ENCODE measurements at regions not wholly inside any gene's neighbourhood (a gene's known extent, or its start where the extent isn't known, plus 50 kb on each side); places are given as distances from the start of the nearest gene placed in this dataset.

DNA sequence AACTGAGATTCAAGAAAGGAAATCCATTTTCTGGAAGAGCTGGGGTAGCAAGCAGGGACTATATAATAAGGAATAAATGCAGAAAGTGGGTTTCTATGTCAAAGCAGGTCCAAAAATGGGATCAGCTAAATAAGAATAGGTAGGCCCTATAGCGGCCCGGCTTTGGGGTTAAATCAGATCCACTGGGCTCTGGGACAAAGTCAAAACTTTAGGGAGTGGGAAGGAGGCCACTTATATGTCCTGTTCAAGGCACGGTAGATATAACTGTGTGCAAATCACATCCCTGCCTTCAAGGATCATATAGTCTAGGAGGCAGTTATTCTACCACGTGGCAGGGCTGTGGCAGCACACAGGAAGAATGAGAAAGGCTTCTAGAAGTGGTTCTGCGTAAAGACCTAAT lies 191.4 kb upstream of the CDYL start:
- no peak for DNase-seq

- no peak for DNase-seq
Measured at GRCh38 chr6:4582506-4583417, 193.4 kb upstream of the CDYL start.

GRCh38 chr6:4581468-4582385 lies 194.5 kb upstream of the CDYL start:
- no peak for DNase-seq

- DNase-seq = no peak
Measured at GRCh38 chr6:4580361-4580760, 195.8 kb upstream of the CDYL start.

DNA sequence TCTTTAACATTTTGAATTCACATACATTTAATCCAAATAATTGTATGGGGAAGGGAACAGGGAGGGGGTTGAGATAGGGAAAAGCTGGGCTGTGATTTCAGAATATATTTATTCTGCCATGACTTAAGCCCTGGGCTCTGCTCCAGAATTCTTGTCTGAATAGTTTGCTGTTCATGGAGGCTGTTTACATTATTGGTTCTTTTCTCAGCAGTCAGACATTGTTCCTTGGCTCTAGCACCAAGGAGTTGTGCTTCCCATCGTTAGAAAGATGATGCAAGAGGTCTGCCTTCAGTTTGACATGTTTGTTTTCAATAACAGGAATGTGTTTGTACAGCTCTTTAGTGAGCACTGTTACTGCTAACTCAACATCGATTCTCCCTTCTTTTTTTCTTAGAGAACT lies 198.8 kb upstream of the CDYL start:
- DNase-seq = no peak

- DNase-seq = no peak
Measured at GRCh38 chr6:4575714-4576113, 200.5 kb upstream of the CDYL start.

GRCh38 chr6:4574007-4574406 lies 202.2 kb upstream of the CDYL start:
- no peak for DNase-seq

DNA sequence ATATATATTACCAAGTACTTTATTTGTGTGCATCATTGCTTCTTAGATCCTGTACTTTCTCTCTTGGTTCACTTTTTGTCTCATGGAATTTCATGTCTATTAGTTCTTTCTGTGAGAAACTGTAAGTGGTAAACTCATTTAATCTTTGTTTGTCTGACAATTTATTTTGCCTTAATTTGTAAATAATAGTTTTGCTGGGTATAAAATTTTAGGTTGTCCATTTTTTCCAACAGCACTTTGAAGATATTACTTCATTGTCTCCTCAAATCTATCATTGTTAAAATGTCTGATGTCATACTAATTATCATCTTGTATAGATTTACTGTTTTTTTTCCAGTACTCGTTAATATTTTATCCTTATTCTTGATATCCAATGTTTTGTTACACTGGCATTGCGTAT lies 205.2 kb upstream of the CDYL start:
- no peak for DNase-seq

DNA sequence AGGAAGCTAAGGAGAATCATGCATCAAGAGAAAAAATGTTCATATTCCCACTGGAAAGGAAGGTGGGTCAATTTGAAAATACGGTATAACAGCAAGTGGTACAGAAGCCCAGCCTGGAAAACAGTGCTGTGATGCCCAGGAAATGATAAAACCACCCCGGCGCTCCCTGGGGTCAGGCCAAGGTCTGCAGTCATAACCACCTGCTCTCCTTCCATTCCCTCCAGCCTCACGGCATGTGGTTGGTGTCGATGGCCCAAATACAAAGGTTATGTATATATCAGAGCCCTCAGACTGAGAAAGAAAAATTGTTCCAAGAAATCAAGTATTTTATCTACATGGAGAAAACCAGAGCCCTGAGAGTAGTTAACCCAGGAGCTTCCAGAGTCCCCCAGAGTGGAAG lies 208.1 kb upstream of the CDYL start:
- DNase-seq = no peak

GRCh38 chr6:4567141-4567540 lies 209.1 kb upstream of the CDYL start:
- DNase-seq = no peak

GRCh38 chr6:4565301-4566250 lies 210.6 kb upstream of the CDYL start:
- no peak for DNase-seq

DNA sequence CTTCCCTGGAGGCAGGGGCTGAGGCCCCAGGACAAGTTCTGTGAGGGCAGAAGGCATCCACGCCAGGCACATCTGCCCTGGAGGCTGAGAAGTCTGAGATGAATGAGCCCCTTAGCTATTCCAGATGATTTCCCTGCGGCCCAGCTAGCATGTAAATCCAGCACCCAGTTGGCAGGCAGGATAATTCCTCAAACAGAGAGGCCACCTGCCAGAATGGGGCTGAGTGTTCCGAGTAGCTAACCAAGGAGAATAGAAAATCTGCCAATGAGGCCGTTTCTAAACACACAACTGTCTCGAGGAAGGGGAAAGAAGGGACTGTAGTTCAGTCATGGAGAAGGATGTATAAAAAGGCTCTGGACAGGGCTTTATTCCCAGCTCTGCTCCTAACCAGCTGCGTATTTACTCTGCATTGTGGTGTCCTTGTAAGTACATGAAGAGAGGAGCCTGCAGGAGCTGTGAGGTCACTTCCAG lies 211.4 kb upstream of the CDYL start:
- no peak for DNase-seq

- DNase-seq = no peak
Measured at GRCh38 chr6:4563877-4564276, 212.3 kb upstream of the CDYL start.

DNA sequence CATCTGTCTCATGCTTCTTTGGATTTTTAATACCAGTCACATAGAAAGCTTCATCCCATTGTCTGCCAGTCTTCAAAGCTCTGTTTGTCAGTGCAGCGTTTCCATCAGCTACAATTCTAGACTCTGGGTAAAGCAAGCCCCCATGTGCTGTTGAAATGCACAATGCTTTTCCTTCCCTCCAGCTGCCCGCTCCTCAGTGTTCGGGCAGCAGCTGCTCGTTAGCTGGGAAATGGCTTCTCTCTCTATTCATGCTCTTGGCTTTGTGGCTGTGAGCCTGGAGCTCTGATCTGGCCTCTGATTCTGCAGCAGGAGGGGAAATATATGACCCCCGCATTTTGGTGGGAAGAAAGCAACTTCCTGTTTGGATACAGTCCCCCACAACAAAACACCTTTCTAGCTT lies 213.0 kb upstream of the CDYL start:
- no peak for DNase-seq

- DNase-seq = no peak
Measured at GRCh38 chr6:4561773-4562400, 214.3 kb upstream of the CDYL start.

DNA sequence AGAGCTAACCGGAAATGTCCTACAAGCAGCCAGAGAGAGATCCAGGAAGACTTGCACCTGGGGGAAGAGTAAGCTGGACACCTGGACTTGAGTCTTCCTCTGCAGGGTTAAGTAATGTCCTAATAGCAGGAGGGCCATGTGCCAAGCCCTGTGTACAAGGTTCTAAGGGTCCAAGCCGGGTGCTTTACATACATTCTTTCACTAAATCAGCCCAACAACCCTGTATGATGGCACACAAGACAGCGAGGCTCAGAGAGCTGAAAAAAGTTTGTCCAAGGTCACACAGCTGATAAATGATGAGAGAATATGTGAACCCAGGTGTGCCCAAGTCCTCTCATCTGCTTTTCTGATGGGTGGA lies 215.1 kb upstream of the CDYL start:
- DNase-seq = no peak

DNA sequence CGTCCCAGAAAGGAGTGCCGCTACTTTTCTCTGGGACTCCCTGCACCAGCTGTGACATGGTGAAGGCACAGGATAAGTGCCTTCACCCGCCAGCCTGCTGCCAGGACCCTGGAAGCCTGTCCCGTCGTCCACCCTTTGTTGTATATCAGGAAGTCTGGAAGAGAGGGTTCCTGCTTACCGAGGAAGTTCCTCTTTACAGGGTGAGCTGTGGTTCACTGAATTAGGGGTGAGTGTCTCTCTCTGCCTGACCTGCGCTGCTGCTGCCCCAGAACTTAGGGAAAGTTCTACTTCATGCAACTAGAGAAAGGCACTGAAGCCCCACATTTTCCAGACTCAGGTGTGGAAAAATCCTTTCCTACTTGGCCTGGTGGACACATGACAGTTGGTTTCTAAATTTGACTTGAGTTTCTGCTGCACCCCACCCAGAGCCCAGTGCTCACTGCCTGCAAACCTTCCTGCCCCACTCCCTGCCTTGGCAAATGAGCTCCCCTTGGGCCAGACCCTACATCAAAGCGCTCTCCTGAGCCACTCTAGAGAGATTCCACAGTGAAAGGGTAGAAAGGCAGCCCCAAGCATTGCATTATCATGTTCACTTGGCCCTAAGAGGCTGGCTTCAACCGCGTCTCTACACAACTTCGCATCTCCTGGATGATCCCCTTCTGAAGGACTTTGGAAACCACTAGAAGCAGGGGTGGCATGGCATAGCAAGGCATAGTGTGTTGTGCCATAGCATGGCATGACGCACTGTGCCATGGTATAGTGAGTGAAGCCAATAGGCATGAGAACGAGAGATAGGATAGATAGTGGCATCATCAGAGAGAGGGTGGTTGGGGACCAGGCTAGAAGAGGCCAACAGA lies 215.8 kb upstream of the CDYL start:
- DNase-seq = no peak

DNA sequence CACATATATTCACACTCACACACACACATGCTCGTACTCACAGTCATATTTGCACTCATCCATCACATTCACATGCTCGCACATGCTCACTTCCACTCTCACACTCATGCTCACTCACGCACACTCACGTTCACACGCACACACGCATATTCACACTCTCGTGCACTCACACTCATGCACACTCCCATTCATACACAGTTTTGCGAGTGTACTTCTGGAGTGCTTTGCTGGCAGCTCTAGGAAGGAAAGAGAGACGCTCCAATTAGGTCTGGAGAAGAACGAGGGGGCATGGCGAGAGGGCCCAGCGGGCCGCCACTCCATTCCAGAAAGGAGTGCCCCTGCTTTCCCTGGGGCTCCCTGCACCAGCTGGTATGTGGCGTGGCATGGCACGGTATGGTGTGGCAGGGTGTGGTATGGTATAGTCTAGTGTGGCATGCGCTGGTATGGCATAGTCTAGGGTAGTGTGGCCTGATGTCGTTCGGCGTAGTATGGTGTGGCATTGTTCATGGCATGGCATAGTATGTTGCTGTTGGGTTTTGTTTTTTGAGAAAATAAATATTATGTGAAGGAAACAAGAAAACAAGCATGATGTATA lies 216.8 kb upstream of the CDYL start:
- no peak for DNase-seq

DNA sequence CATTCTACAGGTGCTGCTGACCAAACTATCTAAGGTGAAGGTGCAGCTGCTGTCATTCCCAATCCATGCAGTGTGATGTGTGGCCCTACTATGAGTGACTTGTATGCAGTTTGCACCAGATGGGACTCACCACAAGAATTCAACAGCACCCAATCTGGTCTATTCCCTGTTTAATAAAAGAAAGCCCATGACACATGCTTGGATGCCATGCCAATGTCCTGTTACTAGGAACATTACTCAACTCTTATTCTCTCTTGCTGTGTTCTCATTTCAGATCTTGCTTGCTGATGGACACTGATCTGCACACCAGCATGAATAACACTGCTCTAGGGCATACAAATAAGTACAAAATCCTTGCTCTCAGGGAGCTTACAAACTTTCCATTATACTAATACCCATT lies 221.6 kb upstream of the CDYL start:
- DNase-seq = no peak

DNA sequence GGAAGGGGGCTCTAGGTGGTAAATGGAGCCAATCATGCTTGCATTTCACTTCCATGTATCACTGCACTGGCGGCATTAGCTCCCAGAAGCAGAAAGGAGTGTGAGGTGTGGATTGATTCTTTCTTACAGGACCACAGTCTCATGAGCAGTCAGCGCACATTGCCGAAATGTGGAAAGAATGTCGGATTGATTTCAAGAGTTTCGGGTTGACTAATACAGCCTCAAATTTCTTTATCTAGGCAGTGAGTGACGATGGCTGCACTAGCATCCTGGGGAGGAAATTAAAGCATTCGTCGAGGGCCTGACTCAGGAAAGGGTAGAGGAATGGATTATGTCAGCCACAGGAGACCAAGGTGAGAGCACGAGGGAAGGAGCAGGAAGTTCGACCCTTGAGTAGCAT lies 222.8 kb upstream of the CDYL start:
- DNase-seq = no peak

- DNase-seq = no peak
Measured at GRCh38 chr6:4550227-4550597, 226.0 kb upstream of the CDYL start.

Data from NCI-H1436 treated with DMSO at 0.1 percent for 48 hours (cell line).